SK-N-MC (cell line): ENCODE measurements at regions not wholly inside any gene's neighbourhood (a gene's known extent, or its start where the extent isn't known, plus 50 kb on each side); places are given as distances from the start of the nearest gene placed in this dataset.

ENCODE experiments used
- DNase-seq: peaks from one replicate; pipeline ENCODE4 v3.0.0-alpha.2; 2011; ENCODE audit warnings: low read depth, low spot score
- H3K27ac ChIP-seq: fragments of 200-600 bp; sonication (generic); 2 replicates; pipeline ENCODE4 v1.5.1; 2016; ENCODE audit warnings: mixed run types
- H3K36me3 ChIP-seq: fragments of 200-600 bp; sonication (generic); 2 replicates; pipeline ENCODE4 v1.6.1; 2017; ENCODE audit warnings: antibody characterized with exemption, low read length, mixed read lengths; ENCODE audit not compliant: insufficient read depth
- H3K4me3 ChIP-seq: fragments of 200-600 bp; sonication (generic); 2 replicates; pipeline ENCODE4 v1.5.1; 2016
- H3K9ac ChIP-seq: fragments of 200-600 bp; sonication (generic); 2 replicates; pipeline ENCODE4 v1.8.0; 2017; ENCODE audit warnings: mixed run types, mixed read lengths; ENCODE audit not compliant: insufficient read length
- H3K9me3 ChIP-seq: fragments of 200-600 bp; sonication (generic); 2 replicates; pipeline ENCODE4 v1.6.1; 2017; ENCODE audit warnings: low read depth, mild to moderate bottlenecking, antibody characterized with exemption, low read length, moderate library complexity, mixed read lengths
- EZH2 ChIP-seq: fragments of 200-600 bp; sonication (generic); IDR thresholded peaks from one replicate; pipeline ENCODE4 v1.6.1; 2017; ENCODE audit warnings: antibody characterized with exemption
- FOXP2 ChIP-seq: optimal IDR thresholded peaks from 2 replicates; pipeline ENCODE3; 2011; ENCODE audit warnings: mild to moderate bottlenecking, moderate library complexity; ENCODE audit not compliant: insufficient read depth; ENCODE audit errors: extremely low read length, control extremely low read depth
- POLR2AphosphoS5 ChIP-seq: IDR thresholded peaks from 2 replicates; pipeline ENCODE4 v1.6.1; 2012; ENCODE audit warnings: mild to moderate bottlenecking, low read depth, low read length, borderline replicate concordance

DNA sequence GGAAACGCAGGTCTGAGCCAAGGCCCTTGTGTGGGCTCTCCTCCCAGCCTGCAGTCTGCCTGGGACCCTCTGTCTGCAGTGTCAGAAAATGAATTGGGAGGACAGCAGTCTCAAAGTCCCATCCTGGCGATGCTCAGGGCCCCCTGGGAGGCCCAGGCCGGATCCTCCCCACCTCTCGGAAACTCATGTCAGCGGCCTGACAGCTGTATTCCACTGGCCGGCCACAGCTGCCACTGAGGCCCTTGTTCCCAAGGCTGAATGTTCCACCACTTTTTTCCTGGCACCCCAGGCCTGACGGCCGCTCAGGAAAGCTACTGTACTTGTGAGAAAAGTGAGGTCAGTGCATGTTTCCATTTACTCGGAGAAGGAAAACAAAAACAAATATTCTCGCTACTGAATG lies 180.0 kb downstream of the FGF18 start:
- no peaks in the 10 kb centered on the region for H3K9me3 ChIP-seq
- H3K9ac ChIP-seq, result no peak overlapping the region
- H3K4me3 ChIP-seq, result no peak overlapping the region
- no peak for DNase-seq
- H3K27ac ChIP-seq, result no peak overlapping the region
- TF ChIP-seq FOXP2 (no peak), EZH2 (no peak), POLR2AphosphoS5 (no peak)
- H3K36me3 ChIP-seq, result no peaks in the 10 kb centered on the region

DNA sequence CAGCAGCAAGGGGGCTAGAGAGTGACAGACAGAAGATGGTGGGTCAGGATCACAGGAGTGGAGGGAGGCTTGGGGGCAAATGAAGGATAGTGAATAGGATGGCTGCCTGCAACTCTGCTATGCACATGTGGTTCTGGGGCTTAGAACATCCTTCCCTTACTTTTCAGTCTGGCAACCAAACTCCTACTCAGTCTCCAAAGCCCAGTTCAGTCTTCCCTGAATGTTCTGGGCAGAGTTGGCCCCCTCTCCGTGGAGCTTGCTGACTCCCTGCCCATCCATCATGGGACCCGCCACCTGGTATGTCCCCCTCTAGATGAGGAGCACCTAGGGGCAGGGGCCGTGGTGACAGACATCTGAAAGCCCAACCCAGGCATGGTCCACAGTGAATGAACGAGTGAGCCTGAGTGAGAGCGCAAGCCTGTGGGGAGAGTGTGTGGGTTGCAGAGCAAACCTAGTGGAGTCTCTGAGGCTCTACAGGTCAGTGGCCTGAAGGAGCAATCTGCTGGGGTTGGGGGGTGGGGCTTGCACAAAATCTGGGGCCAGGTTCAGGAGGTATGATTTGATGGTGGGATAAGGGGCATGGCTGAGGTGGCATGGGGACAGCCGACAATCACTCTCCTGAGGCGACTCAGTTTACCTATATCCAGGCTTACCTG lies 180.6 kb downstream of the FGF18 start:
- H3K4me3 ChIP-seq, result no peak overlapping the region
- TF ChIP-seq EZH2, result no peak
- no peak for TF ChIP-seq FOXP2
- no peak for TF ChIP-seq POLR2AphosphoS5

DNA sequence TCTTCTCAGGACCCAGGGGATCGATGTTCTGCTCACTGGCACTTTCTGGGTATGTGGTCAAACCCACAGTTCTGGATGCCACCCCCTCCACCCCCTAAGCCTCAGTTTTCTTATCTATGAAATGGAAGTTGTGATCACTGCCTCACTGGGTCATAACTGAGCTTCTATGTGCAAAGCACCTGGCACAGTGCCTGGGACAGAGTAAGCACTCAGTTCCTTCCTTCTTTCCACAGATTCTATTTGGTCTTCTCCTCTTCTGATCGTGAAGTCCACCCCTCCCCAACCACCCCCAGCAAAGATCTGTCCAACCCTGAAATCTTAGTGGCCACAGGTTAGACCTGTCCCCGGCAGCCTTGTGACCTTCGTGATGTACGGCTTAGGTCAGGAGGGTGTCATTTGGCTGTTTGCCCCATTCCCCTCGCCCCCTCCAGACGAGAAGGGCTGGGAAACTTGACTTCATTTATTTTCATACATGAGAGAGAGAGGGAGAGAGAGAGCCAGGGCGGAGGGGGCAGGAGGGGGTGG lies 181.4 kb downstream of the FGF18 start:
- H3K9ac ChIP-seq, result no peak overlapping the region
- no peaks in the 10 kb centered on the region for H3K36me3 ChIP-seq
- H3K4me3 ChIP-seq, result no peak overlapping the region
- H3K9me3 ChIP-seq, result no peaks in the 10 kb centered on the region
- DNase-seq, result no peak
- no peak overlapping the region for H3K27ac ChIP-seq
- TF ChIP-seq POLR2AphosphoS5 (no peak), EZH2 (no peak), FOXP2 (no peak)

More for the DNA sequence above, 180.6 kb downstream of the FGF18 start:
- no peak overlapping the region for H3K9ac ChIP-seq
- H3K36me3 ChIP-seq, result no peaks in the 10 kb centered on the region
- DNase-seq, result no peak
- no peaks in the 10 kb centered on the region for H3K9me3 ChIP-seq
- no peak overlapping the region for H3K27ac ChIP-seq

DNA sequence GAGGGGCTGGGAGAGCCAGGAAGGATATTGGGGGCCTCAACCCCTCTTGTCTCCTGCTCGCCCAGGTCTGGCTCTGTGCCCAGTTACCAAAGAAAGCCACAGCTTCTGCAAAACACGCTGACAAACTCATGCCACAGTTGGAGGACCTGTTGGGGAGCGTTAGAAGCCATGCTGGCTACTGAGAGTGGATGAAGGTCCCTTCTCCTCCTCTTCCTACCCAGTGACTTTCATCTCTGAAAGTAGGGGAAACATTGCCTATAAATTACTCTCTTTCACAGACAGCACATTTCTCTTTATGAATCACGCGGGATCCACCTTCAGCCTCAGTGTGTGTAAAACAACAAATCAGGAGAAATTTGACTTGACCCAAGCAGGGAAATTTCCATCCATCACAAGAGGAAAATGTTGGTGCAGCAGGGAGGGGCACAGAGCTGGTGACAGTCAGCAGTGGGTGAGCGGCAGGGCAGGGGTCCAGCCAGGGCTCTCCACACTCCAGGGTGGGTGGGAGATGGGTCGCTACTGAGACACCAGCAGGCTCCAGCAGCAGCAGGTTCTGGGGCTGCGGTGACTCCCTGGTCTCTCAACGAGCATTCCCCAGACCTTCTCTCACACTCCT lies 181.9 kb downstream of the FGF18 start:
- H3K9ac ChIP-seq, result no peak overlapping the region
- no peaks in the 10 kb centered on the region for H3K36me3 ChIP-seq
- H3K27ac ChIP-seq, result no peak overlapping the region
- no peak overlapping the region for H3K4me3 ChIP-seq
- TF ChIP-seq EZH2 (no peak), FOXP2 (no peak), POLR2AphosphoS5 (no peak)
- H3K9me3 ChIP-seq, result no peaks in the 10 kb centered on the region
- DNase-seq, result no peak

DNA sequence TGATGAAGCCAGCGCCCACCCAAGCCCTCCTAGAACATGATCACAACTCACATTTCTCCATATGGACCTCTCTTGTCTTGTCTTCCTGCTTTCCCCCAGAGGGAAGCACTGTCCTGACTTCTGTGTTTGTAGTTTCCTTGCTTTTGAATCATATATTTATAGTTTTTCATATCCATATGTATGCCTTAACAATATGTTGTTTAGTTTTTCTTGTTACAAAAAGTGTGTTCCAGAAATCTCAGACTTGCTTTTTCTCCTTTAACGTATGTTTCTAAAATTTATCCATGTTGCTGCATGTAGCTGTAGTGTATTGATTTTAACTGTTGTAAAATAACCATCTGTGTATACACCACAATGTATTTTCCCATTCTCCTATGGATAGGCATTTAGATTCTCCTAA lies 182.0 kb upstream of the SMIM23 start:
- DNase-seq, result no peak
- H3K4me3 ChIP-seq, result no peak overlapping the region
- H3K27ac ChIP-seq, result no peak overlapping the region
- TF ChIP-seq POLR2AphosphoS5, result no peak
- H3K36me3 ChIP-seq, result no peaks in the 10 kb centered on the region
- no peaks in the 10 kb centered on the region for H3K9me3 ChIP-seq
- no peak overlapping the region for H3K9ac ChIP-seq

DNA sequence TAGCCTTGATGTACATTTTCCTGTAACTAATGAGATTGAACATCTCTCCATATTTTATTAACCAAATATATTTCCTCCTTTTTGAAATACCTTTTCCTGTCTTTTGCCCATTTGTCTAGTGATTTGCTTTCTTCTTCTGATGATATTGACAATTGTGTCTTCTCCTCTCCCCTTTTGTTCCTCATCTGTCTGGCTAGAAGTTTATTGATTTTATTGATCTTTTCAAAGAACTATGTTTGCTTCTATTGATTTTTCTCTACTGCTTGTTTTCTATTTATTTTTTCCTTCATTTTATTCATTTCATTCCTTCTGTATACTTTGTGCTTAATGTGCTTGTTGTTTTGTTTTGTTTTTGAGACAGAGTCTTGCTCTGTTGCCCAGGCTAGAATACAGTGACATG lies 181.4 kb upstream of the SMIM23 start:
- Histone ChIP-seq H3K4me3 (no peak overlapping the region), H3K9me3 (no peaks in the 10 kb centered on the region), H3K36me3 (no peaks in the 10 kb centered on the region), H3K27ac (no peak overlapping the region), H3K9ac (no peak overlapping the region)
- TF ChIP-seq FOXP2 (no peak), EZH2 (no peak)
- no peak for DNase-seq

DNA sequence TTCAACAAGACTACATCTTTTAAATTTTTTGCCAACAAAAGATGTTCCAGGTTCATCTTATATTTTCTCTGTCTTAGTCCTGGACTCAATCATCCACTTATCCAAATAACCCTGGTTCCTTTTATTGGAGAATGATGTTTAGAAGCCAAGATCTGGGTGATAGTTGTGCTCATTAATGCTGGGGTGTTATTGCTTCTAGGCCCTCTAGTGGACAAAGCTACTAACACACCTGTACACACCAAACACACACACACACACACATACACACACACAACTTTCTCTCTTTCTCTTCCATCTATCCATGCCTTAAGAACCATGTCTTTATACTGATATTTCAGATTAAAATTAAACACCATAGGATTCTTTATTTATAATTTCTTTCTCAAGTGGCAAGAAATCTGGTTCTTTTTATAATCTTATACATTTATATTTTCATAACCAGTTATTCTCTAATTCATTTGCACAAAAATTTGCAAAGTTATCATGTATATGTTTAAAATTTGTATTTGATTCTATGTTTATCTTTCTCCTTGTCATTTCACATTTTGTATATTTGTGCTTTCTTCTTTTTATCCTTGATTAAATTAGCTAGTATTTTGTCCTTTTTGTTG lies 179.1 kb upstream of the SMIM23 start:
- TF ChIP-seq POLR2AphosphoS5 (no peak), EZH2 (no peak), FOXP2 (no peak)
- Histone ChIP-seq H3K36me3 (no peaks in the 10 kb centered on the region), H3K4me3 (no peak overlapping the region), H3K9me3 (no peaks in the 10 kb centered on the region), H3K9ac (no peak overlapping the region), H3K27ac (no peak overlapping the region)
- no peak for DNase-seq

DNA sequence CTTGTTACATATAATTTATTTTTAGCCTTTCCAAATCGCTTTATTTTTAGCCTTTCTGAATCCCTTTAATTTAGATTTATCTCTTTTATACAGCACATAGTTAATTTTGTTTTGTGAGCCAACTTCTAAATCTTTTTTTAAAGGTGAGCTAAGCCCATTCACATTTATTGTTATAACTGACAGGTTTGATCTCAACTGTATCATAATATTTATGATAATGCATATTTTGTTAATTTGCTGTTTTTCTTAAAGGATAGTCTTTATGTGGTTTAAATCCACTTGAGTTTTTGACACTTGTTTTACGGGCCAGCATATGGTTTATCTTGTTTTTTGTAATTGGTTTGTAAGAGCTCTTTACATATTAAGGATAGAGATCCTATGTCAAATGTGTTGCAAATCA lies 177.8 kb upstream of the SMIM23 start:
- no peak overlapping the region for H3K27ac ChIP-seq
- no peak overlapping the region for H3K9ac ChIP-seq
- no peak for DNase-seq
- no peaks in the 10 kb centered on the region for H3K36me3 ChIP-seq
- no peaks in the 10 kb centered on the region for H3K9me3 ChIP-seq
- H3K4me3 ChIP-seq, result no peak overlapping the region
- TF ChIP-seq FOXP2, result no peak
- TF ChIP-seq POLR2AphosphoS5, result no peak
- TF ChIP-seq EZH2, result no peak
